SH-SY5Y (cell line): ENCODE measurements at regions not wholly inside any gene's neighbourhood (a gene's known extent, or its start where the extent isn't known, plus 50 kb on each side); places are given as distances from the start of the nearest gene placed in this dataset.

Source experiments
- GATA2 ChIP-seq: IDR thresholded peaks from 2 replicates; pipeline ENCODE4 v1.6.1; 2011; ENCODE audit warnings: mild to moderate bottlenecking, low read depth, low read length
- GATA3 ChIP-seq: IDR thresholded peaks from 2 replicates; pipeline ENCODE4 v1.6.1; 2011; ENCODE audit warnings: low read depth, mild to moderate bottlenecking, low read length, moderate library complexity

DNA sequence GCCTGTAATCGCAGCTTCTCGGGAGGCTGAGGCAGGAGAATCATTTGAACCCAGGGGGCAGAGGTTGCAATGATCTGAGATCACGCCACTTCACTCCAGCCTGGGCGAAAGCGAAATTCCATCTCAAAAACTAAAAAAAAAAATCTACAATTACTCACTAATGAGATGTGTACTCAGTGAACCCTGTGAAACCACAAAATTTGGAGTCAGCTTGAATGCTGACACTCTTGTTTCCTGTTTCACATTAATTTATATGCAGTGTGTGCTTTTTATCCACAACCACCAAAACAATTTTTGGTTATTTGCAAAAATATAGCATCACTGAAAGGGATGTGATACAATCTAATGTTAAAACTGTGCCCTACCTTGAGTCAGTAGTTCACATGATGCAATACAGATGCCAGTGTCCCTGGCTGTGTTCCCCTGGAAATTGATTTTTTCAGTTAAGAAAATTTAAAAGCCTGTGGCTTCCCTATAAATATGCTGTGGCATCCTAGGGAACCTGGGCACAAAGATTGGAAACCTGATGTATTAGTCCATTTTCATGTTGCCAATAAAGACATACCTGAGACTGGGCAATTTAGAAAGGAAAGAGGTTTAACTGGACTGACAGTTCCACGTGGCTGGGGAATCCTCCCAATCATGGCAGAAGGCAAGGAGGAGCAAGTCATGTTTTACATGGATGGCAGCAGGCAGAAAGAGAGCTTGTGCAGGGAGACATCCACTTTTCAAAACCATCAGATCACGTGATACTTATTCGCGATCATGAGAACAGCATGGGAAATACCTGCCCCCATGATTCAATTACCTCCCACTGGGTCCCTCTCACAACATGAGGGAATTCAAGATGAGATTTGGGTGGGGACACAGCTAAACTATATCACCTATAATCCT is 337.5 kb upstream of the NT5C1B start:
- no peak for TF ChIP-seq GATA2
- no peak for TF ChIP-seq GATA3
